AG04449 (cell line): ENCODE measurements at regions not wholly inside any gene's neighbourhood (a gene's known extent, or its start where the extent isn't known, plus 50 kb on each side); places are given as distances from the start of the nearest gene placed in this dataset.

Source experiments
- CTCF ChIA-PET: fragments of 350-600 bp; formaldehyde crosslinking; extraction: SDS; loops from one replicate; lab custom pipeline; 2021; ENCODE audit warnings: antibody characterized with exemption; lab: Yijun Ruan, JAX
- POLR2A ChIA-PET: fragments of 400-600, 350-600 bp; formaldehyde crosslinking; extraction: SDS; loops from one replicate; lab custom pipeline; 2020; ENCODE audit warnings: antibody characterized with exemption, inconsistent platforms; lab: Yijun Ruan, JAX
- DNase-seq: peaks from one replicate; pipeline ENCODE4 v3.0.0-alpha.2; 2010; ENCODE audit warnings: low read depth, low spot score
- H3K4me3 ChIP-seq: 2 replicates; pipeline ENCODE4 v1.5.1; 2011; ENCODE audit warnings: low read depth, mild to moderate bottlenecking, control low read depth, low read length
- TF ChIP-seq, protein P1 (sequence below): IDR thresholded peaks from one replicate; pipeline ENCODE4 v1.5.1; 2011; ENCODE audit warnings: mild to moderate bottlenecking, moderate library complexity, low read length, control low read depth, inconsistent platforms; ENCODE audit not compliant: insufficient read depth; ENCODE audit errors: missing control alignments

DNA sequence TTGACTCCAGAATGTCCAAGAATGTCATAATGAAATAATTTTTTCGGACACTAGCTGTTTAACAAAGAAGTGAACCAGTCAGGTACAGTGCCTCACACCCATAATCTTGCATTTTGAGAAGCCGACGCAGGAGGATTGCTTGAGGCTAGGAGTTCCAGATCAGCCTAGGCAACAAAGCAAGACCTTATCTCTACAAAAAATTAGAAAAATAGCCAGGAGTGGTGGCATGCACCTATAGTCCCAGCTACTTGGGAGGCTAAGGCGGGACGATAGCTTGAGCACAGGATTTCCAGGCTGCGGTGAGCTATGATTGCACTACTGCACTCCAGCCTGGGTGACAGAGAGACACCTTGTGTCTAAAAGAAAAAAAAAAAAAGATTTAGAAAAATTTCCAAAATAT, 235.8 kb upstream of the FN1 start:
- H3K4me3 ChIP-seq, result no peak overlapping the region
- CTCF ChIA-PET, result interaction anchor here (1.6 kb wide), 1 partner anchor 10 kb away, joined by 6 read pairs; no protein-coding TSS in a partner anchor

GRCh38 chr2:215671244-215671643, 235.4 kb upstream of the FN1 start:
- DNase-seq, result no peak

More for the DNA sequence above, 235.8 kb upstream of the FN1 start:
- POLR2A ChIA-PET, result interaction anchor here (0.8 to 1.0 kb wide), 2 partner anchors 10 to 241 kb away, joined by 4 to 5 read pairs; no protein-coding TSS in a partner anchor
- DNase-seq, result no peak
- TF ChIP-seq, protein P1, sequence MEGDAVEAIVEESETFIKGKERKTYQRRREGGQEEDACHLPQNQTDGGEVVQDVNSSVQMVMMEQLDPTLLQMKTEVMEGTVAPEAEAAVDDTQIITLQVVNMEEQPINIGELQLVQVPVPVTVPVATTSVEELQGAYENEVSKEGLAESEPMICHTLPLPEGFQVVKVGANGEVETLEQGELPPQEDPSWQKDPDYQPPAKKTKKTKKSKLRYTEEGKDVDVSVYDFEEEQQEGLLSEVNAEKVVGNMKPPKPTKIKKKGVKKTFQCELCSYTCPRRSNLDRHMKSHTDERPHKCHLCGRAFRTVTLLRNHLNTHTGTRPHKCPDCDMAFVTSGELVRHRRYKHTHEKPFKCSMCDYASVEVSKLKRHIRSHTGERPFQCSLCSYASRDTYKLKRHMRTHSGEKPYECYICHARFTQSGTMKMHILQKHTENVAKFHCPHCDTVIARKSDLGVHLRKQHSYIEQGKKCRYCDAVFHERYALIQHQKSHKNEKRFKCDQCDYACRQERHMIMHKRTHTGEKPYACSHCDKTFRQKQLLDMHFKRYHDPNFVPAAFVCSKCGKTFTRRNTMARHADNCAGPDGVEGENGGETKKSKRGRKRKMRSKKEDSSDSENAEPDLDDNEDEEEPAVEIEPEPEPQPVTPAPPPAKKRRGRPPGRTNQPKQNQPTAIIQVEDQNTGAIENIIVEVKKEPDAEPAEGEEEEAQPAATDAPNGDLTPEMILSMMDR, result no peak

GRCh38 chr2:215670396-215670795, 234.5 kb upstream of the FN1 start:
- TF ChIP-seq, protein P1, result no peak
- H3K4me3 ChIP-seq, result no peak overlapping the region
- no peak for DNase-seq
- ChIA-PET POLR2A (no interaction called here), CTCF (interaction anchor here (1.6 kb wide), 1 partner anchor 9 kb away, joined by 6 read pairs; no protein-coding TSS in a partner anchor)

More at GRCh38 chr2:215671244-215671643, 235.4 kb upstream of the FN1 start:
- CTCF ChIA-PET, result interaction anchor here (1.6 kb wide), 1 partner anchor 10 kb away, joined by 6 read pairs; no protein-coding TSS in a partner anchor
- TF ChIP-seq, protein P1, result no peak
- POLR2A ChIA-PET, result interaction anchor here (0.8 to 1.0 kb wide), 2 partner anchors 10 to 241 kb away, joined by 4 to 5 read pairs; no protein-coding TSS in a partner anchor
- no peak overlapping the region for H3K4me3 ChIP-seq

DNA sequence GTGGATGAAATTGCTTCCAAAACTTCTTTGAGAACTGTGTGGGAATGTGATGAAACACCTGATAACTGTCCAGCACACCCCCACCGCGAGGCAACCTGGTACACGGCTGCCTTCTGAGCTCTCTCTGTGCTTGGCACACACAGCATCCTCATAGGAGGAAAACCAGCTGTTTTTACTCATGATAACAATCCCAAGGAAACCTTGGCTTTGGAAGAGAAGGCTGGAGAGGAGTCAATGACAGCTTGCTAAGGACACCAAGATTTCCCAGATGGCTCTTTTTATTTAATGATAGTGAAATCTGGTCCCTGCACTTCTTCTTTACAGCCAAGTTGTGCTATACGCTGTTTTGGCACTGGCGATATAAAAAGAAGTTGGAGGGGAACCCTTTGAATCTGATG, 232.5 kb upstream of the FN1 start:
- CTCF ChIA-PET, result no interaction called here
- no peak overlapping the region for H3K4me3 ChIP-seq
- TF ChIP-seq, protein P1, result no peak
- POLR2A ChIA-PET, result no interaction called here
- no peak for DNase-seq

DNA sequence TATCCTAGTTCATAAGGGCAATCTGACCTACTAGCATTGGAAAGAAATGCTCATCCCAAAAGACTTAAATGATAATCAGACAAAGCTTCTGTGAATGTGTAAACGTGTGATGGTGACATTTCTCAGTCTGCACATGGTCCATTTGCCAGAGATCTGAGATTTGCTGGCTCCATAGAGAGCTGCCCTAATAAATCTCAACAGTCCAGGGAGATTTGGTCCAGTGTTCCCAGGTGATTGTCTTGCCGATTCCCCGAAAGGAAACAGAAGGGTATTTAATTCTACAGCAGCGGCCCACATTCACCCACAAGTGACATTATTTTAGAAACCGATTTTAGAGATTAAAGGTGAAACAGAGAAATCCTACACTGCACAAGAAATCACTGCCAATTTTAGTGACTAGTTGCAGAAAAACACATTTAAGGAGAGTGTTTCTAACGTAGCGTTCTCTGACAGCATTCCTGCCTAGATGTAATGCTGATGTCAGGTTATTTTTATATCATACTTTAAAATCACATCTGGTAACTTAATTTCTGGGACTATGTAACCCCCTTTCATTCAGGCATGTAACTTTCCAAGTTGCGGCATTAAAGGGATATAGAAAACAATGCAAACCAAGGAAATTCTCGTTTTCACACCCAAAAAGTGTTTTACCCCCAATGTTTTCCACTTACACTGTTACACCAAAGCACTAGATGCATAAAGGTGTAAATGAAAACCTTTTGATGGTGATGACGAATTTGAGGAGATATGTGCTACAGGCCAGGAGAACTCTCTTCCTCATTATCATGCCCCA, 231.9 kb upstream of the FN1 start:
- ChIA-PET CTCF (interaction anchor here (0.7 kb wide), 1 partner anchor 9 kb away, joined by 3 read pairs; no protein-coding TSS in a partner anchor), POLR2A (no interaction called here)
- no peak for DNase-seq
- H3K4me3 ChIP-seq, result no peak overlapping the region
- TF ChIP-seq, protein P1, result no peak
